HG02623 (cell line): ENCODE measurements at regions not wholly inside any gene's neighbourhood (a gene's known extent, or its start where the extent isn't known, plus 50 kb on each side); places are given as distances from the start of the nearest gene placed in this dataset.
"Not testable (repeated sequence)": the region's sequence is repeated elsewhere in the genome, so short reads cannot be mapped to it uniquely, and the experiment has no call there.

Experiments used
- ATAC-seq: cut with Tn5 transposase; IDR thresholded peaks from one replicate; pipeline ENCODE4 v1.9.1; 2021; ENCODE audit warnings: moderate library complexity; ENCODE audit not compliant: unreplicated experiment

DNA sequence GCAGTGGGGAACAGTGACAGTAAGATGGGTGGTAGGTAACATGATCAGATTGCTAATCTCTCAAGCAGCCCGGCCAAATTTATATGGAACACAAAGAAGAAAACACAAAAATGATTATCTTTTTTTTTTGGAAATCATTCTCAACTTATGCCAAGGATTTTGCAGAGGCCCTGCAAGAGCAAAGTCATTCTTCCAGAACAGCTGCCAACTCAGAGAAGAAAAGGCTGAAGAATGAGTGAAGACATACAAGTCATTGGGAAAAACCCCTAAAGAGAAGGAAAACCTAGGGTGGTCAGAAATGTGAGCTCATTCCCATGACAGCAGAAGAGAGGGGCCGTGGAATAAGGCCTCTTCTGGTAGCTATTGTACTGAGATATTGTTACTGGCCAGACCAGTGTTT lies 246.7 kb downstream of the SHOX2 start:
- no peak for ATAC-seq

DNA sequence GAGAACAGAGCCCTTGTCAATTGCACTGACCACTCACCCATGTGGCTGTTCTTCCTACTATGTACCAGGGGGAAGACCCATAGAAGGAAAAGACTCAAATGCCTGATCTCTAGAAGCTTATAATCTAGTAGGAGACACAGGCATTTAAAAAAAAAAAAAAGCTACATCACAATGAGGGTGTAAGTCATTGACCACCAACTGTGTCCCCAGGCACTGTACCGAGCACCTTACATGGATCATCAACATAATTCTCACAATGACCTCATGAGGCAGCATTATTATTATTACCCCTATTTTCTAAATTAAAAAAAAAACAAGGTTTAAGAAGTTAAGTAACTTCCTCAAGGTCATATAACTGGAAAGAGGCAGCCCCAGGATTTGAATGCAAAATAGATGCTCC lies 247.4 kb downstream of the SHOX2 start:
- ATAC-seq = no peak

DNA sequence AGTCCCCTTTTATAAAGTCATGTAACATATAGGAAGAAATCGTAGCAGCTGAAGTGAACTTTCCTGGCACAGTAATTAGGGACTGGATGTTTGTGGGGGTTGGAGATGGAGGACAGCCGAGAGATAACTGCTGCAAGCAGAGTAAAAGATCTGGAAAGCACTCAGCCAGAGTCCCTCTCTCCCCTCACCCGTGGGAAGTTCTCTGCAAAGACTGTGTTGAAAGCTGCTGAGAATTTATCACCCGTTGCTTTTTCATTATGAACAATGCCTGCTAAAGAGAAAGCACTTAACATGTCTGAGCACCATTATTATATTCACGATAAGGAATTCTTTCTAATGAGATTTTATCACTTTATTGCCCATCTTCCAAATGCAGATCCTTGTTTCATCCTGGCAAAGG lies 248.8 kb downstream of the SHOX2 start:
- ATAC-seq = no peak

DNA sequence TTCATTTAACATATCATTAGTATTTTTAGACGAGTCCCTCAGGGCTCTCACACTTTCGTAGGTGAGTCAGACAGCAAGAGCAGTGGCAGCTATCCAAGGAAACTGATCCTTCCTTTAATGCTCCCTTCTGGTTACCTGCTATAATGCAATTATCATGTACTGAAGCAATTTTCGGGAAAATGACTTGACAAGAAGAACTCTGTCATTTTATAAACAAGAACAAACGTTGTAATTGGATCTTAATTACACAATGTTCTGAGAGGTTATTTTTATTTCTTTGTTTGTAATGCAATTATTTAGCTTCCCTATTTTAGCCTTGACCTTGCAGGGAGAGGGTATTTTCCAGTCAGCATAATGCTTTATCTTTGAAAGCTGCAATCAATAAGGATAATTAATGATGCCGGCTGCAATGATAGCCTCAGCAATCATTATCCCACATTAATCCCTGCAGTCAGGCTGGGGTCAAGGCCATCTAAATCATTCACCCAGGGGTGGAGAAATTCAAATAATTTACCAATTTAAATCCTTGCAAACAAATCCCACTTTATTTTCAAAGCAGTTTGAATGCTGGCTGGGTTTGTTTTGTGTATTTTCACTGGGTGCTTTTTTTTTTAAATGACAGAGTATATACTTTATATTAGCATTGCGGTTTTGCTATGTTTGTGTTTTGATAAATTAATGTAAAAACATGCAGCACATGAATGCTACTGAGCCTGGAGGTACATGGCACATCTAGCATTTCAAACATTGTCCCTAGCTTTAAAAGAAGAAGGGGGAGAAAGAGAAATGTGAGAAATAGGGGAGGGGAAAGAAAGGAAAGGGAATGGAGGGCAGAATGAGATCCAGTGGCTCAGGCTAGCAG lies 249.9 kb downstream of the SHOX2 start:
- ATAC-seq = no peak

DNA sequence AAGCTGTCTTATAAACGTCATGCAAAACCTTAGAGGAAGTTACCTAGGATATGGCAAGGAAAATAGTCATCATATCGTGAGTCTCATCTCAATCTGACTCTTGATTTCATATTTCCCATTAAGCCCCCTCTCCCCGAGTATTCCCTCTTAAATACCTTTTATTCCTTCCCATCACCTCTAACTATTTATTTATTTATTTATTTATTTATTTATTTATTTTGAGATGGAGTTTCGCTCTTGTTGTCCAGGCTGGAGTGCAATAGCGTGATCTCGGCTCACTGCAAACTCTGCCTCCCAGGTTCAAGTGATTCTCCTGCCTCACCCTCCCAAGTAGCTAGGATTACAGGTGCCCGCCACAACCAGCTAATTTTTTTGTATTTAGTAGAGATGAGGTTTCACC lies 260.4 kb downstream of the SHOX2 start:
- not testable (repeated sequence) for ATAC-seq

DNA sequence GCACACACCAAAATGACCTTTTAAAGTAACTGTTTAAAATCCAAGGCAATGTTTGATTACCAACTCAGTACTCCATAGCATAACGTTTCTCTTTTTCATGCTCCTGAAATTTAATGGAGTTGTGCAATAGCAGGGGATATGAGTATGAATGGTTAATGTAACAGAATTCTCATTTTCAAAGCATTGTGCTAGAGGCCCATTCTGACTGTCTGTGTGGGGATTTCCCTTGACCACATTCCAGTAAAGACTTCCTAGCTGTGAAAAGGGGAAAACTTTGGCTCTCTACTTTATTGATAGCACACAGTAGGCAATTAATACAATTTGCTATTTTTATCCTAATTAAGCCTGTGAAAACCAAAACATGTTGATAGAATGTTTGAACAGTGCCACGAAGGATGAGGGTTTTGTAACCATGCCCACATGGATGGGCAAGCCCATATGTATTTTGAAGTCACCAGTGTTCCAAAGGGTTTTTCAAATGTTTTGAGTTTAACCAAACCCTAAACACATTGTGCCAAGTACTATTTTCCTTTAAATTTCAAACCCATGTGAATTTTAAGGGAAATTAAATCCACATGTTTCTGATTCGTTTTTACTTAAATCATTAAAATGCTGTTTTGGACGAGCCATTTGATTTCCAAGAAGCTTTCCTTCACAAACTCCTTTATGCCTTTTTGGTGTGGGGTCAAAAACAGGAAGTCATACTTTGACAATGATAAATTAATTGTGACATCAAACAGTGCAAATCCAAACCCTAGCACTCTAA lies 261.2 kb downstream of the SHOX2 start:
- no peak for ATAC-seq

DNA sequence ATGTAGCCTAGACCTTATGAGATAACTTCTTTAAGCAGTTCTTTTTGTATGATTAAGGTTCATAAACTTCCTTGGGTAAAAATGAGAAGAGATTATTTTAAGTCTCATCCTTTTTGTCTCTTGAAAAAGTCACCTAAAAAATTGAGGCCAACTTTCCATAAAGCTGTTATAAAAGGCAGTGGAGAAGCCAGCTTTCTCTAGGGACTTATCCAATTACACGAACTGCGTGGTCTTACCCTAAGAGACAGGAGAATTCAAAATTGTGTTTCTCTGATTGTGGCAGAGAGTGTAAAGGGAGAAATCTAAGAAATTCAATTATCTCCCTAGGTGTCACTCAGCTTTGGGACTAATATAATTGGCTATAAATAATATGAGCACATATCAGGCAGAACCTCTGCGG lies 262.0 kb downstream of the SHOX2 start:
- no peak for ATAC-seq

DNA sequence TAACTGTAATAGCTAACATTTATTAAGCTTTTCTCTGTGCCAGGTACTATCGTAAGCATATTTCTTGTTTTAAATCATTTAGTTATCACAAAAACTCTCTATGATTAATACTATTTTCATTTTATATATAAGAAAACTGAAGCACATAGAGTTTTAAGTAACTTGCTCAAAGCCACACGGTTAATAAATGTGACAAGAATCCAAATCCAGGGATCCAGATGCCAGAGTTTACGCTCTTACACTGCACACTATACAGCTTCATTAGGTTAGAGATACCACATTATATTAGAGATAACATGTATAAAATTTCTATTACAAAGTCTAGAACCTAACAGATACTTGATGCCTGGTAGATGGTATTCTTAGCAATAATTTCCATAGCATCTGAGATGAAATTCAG lies 265.2 kb downstream of the SHOX2 start:
- ATAC-seq = no peak

DNA sequence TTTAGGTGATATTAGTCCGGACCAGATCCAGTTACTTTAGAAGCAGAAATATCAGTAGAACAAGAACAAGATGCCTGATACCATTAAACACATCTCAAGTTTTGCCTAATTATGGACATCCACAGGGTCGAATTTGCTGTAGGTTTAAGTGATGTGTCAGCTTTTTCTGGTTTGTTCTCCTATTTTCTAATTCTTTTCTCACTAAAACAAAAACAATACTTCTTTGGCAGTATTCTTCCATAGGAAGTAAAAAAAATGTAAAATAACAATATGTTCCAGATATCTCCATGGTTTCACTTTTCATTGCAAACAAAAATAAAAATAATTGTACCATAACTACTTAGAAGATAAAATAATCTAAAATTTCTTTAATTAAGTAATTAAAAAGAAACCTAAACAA lies 265.7 kb downstream of the SHOX2 start:
- no peak for ATAC-seq

DNA sequence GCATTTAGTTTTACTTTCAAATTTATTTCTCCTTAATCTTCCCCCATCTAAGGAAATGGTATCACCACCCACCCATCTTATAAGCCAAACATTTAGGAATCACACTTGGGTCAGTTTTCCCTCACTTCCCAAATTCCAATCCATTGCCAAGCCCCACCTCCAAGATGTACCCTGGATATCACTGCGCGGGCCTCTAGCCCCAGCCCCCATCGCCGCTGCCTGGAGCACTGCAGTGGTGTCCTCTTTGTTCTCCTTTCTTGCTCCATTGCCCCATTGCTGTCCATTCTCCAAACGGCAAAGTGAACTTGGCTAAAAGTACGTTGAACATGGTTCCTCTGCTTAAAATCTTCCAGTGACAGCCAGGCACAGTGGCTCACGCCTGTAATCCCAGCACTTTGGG lies 267.8 kb downstream of the SHOX2 start:
- ATAC-seq = no peak

DNA sequence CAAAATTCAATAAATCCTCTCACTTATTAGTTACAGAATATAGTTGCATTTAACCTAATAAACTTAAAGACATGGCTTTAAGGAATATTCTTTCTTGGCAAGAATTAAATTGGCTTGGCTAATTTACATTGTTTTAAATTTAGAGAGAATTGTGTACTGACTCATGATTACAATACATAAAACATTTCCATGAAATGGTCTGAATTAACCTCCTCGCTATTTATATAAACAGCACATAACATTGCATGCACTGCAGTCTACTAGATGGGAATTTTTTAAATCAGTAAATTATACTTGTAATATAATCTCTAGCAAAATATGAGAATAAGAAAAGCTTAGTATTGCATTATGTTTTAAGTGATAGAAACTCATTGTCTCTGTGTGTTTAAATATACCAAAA lies 268.9 kb downstream of the SHOX2 start:
- ATAC-seq = no peak

DNA sequence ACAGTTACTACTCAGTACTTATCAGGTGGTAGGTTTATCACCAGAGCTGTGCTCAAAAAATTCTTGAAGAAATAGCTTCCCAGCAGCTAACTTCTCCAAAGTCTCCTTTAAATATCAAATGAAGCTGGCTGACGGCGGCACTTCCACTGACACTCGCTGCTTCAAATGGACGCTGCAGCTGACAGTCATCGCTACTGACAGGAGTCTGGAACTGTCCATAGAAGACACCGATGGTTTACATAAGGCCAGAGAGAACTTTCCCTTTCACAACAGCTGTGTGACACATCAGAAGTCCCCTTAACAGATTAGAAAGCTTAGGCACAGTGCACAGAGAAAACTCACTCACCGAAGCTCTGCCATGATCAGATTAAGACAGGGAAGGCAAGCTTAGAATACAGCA lies 270.2 kb downstream of the SHOX2 start:
- no peak for ATAC-seq

DNA sequence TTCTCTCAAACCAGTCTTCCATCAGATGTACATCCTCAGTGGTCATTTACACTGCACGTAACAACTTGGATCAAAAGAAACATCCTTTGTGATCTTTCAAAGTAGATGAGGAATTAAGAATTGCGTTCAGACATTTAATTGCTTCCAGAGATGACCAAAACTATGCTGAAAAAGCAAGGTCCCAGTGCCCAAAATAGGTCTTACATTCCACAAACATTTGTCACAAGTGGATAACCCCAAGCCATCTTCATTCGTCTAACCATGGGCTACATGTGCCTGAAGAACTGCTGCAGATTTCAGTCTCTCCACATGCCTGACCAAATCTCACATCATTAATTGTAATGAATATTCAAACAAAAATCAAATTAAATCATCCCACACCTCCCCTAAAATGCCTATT lies 273.6 kb downstream of the SHOX2 start:
- ATAC-seq = no peak

DNA sequence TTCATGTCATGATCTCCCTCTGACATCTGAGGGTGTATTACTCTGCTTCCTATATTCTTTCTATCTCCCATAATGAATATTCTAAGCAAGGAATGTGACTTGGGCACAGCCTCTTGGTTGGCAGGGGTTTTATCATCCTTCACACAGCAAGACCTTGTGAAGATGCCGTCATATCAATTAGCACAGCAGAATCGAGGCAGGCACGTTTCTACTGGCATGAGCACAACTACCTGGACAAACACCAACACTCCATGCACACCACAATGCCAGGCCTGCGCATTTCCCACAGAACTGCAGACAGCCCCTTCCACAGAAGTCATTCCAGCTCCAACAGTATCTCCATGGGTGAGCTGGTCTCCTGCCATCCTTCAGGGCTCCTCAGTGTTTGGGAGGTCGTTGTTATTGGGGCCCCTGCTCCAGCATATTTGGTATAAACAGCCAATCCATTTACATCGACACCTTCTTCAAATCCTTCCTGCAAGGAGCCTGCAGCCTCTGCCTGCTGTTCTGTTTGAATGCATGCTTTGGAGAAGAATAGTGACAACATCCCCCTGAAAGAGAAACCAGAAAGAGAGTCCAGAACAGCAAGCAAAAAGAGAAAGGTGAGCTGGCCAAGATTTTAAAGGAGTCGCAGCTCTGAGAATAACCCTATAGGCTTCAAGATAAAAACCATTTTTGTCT lies 275.5 kb downstream of the SHOX2 start:
- ATAC-seq = no peak

DNA sequence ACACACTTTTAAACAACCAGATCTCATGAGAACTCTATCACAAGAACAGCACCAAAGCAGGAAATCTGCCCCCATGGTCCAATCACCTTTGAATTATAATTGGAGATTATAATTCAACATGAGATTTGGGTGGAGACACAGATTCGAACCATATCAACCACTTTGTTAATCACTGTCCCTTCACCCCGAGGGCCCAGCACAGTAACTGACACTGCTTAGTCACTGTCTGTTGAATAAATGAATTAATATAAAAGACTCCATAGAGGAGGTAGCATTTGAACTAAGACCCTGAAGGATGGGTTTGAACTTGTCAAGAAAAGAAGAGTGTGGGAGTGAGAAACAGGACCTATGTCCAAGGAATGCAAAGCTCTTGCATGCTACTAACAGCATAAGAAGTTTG lies 276.4 kb downstream of the SHOX2 start:
- no peak for ATAC-seq

DNA sequence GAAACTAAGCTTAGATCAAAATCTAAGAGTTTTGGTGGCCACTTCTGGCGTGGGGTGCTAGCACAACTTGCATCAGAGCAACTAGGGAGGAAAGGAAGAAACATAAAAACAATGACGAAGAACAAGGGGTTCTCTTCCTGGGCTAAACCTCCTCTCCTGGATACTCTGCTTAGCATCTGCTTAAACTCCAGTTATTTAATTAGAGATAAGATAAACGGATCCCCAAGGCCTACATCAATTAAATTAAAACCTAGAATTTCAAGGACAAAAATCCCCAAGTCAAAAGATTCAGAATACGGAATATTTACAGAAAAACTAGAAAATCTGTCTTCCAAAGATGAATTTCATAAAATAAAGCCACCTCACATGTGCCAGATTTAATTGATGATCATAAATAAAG lies 281.9 kb downstream of the SHOX2 start:
- ATAC-seq = no peak

DNA sequence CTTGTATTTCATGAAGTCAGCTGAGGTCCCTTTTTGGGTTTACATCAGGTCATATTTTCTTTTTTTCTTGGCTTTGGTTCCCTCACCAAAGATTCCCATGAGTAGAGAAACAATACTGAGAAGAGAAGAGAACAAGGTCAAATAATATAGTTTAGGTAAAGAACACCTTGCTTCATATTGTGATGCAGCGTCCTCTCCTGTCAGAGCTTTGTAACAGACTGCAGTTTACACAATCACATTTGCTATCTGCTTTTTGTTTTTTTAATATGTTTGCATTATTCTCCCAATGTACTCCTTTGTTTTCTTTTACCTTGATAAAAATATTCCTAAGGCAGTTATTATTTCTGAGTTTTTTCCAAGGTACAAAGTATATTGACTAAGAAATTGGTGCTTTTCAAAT lies 283.2 kb downstream of the SHOX2 start:
- ATAC-seq = no peak

DNA sequence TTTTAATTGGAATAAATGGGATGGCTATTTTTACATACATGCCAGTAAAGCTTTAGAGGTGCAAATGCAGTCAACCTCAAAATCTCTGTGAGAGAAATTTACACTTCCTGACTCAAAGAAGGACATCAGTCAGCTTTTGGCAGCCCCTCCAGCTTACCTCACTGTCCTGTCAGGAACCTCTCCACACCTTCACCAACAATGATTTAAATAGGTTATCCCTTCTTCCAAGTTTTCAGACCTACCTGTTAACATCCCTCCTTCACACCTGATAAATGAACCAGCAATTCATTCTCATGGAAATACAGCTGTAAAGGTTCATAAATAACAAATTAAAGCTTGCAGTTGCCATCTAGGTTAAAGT lies 286.1 kb downstream of the SHOX2 start:
- no peak for ATAC-seq

DNA sequence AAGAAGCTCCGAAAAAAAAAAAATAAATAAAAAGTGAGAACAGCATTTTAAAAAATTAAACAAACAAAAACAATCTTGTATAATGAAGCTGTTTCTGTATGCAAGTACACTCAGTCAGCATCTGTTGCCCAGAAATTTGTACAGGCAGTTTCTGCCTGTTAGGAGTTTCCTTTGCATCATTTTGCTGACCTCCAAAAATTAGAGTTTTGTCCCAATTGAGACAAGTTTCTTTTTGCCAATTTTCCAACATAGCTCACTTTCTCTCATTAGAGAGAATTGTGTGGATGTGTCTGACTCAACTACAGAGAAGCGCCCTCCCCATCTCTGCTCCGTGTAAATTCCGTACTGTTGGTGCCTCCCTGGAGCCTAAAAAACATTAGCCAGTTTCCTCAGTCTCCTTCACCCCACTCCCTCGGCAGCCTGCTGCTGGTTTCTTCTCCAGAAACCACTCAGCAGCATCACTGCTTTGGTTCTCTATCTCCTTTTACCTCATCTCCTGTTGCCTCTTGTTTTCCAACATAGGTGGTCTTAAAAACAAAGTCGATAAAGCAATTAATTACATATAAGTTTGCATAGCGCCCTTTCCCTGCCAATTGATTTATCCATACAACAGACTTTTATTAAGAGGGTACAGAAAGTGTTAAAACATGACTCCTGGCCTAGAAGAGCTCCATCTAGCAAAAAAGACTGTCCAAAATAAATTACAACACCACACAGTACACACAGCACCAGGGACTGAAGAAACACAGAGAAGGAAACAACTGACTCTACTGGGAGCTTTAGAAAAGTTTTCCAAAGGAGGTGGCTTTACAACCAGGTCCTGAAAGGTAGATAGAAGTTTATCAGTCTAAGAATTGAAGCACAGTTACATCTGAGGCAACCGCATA lies 286.7 kb downstream of the SHOX2 start:
- no peak for ATAC-seq

DNA sequence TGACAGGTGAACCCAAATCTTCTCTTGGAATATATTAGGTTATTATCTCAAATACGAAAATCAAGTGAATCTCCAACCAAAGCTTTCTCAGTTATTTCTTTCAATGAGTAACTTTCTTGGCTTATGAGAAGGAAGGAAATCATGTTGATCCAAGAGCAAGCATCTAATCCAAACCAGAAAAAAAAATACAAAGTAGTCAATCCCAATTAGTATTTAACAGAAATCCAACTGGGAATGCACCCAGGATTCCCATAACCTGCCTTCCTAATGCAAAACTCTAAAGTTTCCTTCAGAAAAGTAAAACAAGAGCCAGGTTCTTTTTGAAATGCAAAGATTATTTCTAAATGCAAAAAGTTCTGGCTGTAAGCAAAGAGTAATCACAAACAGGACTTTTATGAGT lies 289.3 kb downstream of the SHOX2 start:
- ATAC-seq = no peak

DNA sequence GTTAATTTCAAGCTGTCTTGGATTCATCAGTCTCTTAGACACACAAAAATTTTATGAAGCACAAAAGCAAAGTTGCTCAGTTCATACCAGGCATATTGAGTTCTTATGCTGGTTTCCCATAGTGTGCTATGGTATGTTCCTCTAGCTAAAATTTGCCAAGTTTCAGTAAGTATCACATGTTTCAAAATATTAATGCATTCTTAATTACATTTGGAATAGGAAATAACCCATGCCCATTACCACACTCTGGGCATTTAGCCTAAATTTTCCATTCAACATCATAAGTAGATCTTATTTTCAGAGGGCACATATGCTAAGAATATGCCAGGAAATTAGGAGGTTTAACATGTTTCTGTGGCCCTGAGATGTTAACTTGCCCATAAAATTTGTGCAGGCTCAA lies 289.9 kb downstream of the SHOX2 start:
- ATAC-seq = no peak
